Stimulated activated CD4-positive, alpha-beta T cell treated with anti-CD3 and anti-CD28 coated beads, Interleukin-2, amount 100 ng/mL, for 48 hours (primary cell): ENCODE measurements at regions not wholly inside any gene's neighbourhood (a gene's known extent, or its start where the extent isn't known, plus 50 kb on each side); places are given as distances from the start of the nearest gene placed in this dataset.
"Not testable (repeated sequence)": the region's sequence is repeated elsewhere in the genome, so short reads cannot be mapped to it uniquely, and the experiment has no call there.

Experiments
- DNase-seq, 2 donors: peaks; one replicate each; pipeline ENCODE4 v3.0.0-alpha.2; 2020

- no peak for DNase-seq
Observed at GRCh38 chr4:53959343-53960120, 104.9 kb downstream of the CHIC2 start.

DNA sequence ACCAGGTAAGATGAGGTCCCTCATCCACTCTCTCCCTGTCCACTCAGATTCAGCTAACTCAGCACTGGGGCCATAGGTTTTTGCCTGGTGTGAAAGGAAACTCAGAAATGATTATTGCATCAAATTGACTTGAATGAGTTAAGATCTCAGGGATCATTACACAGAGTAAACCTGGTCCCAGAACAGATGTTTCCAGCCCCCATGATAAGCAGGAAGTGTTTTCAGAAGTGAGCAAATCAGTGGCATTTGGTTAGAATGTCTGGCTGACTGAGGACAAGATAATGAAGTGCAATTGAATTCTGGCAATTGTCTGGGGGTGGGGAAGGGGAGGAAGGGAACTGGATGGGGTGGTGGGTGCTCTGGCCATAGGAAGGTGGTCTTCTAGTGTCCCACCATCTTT is 108.0 kb downstream of the CHIC2 start:
- no peak for DNase-seq

GRCh38 chr4:53956053-53956452 is 108.4 kb downstream of the CHIC2 start:
- no peak for DNase-seq

GRCh38 chr4:53951414-53951813 is 113.0 kb downstream of the CHIC2 start:
- DNase-seq = no peak

DNA sequence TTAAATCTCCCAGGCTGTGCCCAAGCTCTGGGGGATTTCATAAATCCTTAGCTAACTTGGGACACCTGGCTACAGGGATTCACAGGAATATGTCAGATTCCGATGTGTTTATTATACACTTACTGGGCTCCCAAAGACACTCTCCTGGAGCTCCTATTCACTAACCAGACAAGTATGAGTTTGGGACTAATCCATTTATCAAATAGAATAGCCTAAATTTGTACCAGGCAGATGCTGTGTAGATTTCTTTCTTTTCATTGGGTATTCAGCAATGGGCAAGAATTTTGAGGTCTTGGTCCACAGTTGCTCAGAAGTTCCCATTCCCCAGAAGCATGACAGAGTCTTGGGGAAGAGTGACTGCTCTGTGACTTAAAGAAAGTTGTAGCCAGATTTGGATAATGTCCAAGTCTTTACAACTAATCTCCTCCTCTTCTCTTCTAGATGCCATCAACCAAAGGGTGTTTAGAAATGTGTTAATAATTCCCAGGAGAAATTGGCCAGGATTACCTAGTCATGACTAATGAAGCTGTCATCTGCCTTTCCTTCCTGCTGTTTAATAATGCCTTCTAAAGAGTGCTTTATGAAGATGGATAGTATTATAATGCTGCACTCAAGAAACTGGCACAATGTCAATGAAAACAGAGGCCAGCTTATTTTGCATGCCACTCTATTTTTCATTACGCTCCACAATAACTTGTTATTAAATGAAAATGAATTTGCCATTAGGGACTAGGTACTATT is 120.9 kb downstream of the CHIC2 start:
- no peak for DNase-seq

DNA sequence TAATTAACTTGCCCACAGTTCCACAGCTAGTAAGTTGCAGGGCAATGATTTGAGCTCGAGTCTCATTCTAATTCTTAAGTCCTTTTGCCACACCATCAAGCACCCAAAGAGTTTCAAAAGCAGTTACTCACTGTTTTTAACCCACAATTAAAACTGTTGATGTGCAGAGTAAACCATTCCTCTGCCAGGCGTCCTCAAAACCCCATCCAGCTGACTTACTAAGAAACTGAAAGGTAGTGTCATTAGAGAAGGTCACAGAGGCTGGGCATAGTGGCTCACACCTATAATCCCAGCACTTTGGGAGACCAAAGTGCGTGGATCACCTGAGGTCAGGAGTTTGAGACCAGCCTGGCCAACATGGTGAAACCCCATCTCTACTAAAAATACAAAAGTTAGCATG is 121.7 kb downstream of the CHIC2 start:
- DNase-seq = no peak

DNA sequence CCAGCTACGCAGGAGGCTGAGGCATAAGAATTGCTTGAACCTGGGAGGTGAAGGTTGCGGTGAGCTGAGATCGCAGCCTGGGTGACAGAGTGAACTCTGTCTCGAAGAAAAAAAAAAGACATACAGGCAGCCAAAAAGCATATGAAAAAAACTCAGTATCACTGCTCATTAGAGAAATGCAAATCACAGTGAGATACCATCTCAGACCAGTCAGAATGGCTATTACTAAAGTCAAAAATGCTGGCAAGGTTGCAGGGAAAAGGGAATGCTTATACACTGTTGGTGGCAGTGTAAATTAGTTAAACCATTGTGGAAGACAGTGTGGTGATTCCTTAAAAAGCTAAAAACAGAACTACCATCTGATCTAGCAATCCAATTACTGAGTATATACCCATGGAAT is 123.1 kb downstream of the CHIC2 start:
- DNase-seq = no peak

GRCh38 chr4:53939892-53940291 is 124.5 kb downstream of the CHIC2 start:
- not testable (repeated sequence) for DNase-seq

GRCh38 chr4:53937918-53938317 is 126.5 kb downstream of the CHIC2 start:
- no peak for DNase-seq

DNA sequence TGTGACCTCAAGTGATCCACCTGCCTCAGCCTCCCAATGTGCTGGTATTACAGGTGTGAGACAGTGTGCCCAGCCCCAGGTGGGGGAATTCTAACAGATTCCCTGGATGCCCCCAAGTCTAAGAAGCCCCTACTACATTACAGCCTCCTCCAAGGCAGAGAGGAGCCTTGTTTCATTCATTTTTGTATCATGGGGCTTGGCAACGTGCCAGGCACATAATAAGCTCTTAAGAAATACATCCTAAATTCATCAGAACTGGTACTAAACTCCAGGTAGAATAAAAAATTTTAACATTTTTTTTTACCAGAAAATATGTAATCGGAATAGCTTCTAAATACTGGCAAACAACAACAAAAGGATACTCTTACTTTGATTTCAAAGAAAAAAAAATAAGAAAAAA is 127.1 kb downstream of the CHIC2 start:
- no peak for DNase-seq

- DNase-seq = no peak
Observed at GRCh38 chr4:53935780-53936179, 128.6 kb downstream of the CHIC2 start.

- DNase-seq = no peak
Observed at GRCh38 chr4:53932796-53933610, 131.4 kb downstream of the CHIC2 start.

DNA sequence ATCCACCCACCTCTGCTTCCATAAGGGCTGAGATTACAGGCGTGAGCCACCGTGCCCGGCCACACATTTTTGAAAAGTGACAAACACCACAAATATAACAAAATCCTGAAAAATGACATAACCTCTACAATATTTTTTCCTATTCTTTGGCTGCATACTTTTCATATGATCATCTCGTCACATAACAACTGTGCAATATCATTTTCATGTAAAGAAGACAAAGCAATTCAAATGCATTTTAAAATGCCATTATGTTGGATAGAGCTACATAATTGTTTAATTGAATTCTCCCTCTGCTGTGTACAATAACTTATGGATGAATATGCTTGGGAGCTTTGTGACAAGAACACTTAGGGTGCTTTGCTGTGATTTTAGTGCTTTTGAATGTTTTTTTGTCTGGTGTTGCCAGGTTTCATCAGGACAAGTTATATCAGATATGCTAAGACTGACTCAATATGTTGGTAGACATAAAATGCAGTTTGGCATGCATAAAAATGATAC is 132.9 kb downstream of the CHIC2 start:
- DNase-seq = no peak

DNA sequence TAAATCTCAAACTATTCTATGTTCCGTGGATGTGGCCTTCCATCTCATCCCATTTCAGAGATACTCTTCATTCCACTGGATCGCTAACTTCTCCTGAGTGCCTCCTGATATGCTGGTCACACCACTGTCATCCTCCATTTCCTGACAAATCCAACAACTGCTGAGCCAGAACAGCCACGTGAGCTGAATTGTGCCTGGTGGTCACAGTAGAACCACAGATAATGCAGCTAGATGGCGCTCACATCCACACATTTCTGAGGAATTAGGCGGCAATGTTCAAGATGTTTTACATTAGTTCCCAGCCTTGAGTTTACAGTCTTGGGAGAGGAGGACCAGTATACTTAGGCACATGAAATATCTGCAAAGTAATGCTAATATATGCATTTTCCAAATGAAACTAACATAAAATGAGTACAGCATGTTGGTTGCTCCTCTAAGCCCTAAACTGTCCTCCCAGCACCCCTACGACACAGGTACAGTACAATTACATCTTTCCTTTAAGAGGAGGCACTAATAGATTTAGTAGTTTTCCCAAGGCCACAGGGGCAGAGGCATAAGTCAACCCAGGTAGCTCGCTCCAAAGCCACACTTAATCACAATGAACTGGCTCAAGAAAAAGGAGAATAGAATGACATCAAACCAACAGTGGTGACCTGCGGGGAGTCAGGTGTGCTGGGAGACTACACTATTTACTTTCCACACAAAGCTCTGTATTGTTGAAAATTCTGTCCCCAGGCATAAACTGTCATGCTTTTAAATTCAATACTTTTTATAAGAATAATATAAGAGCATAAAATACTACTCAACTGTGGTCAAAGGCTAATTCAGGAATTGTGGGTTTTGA is 134.2 kb downstream of the CHIC2 start:
- peak; percentile 47 for DNase-seq

DNA sequence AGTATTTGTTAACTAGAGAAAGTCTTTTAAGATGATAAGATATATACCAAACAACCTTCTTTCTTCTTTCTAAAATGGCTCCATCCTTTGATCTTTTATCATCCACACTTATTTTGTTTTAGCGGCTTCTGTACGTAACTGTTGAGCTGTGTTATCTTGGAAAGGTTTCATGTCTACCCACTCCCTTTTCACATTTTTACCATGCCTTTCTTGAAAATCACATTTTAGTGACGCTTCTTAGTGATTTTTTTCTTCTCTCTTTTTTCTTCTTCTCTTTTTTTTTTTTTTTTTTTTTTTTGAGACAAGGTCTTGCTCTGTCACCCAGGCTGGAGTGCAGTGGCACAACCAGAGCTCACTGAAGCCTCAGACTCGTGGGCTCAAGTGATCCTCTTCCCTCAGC is 135.1 kb downstream of the CHIC2 start:
- DNase-seq = no peak

GRCh38 chr4:53928825-53929224 is 135.6 kb downstream of the CHIC2 start:
- DNase-seq = no peak

GRCh38 chr4:53925050-53925605 is 139.3 kb downstream of the CHIC2 start:
- DNase-seq = no peak

GRCh38 chr4:53924333-53925049 is 139.9 kb downstream of the CHIC2 start:
- DNase-seq = no peak

GRCh38 chr4:53923921-53924320 is 140.5 kb downstream of the CHIC2 start:
- DNase-seq = no peak

- no peak for DNase-seq
Observed at GRCh38 chr4:53921856-53922255, 142.5 kb downstream of the CHIC2 start.

- no peak for DNase-seq
Observed at GRCh38 chr4:53920883-53921282, 143.5 kb downstream of the CHIC2 start.
